Stimulated activated naive B cell treated with anti-CD40 and anti-IgM and Interleukin-4, amounts not matched to agents 10 μg/mL and 1 μg/mL and 100 μg/mL, for 72 hours (primary cell): ENCODE measurements at regions not wholly inside any gene's neighbourhood (a gene's known extent, or its start where the extent isn't known, plus 50 kb on each side); places are given as distances from the start of the nearest gene placed in this dataset.

Source experiments
- ATAC-seq, 2 donors: fragments of 150-1000 bp; cut with Tn5 transposase; replicated peaks; 2 replicates each; pipeline ENCODE4 v1.10.0; 2021; ENCODE audit warnings: moderate library complexity in 1 of 2
- DNase-seq: peaks from one replicate; pipeline ENCODE4 v3.0.0; 2021
- H3K27ac Mint-ChIP-seq: one replicate; pipeline ENCODE4 v1.8.0; 2022; ENCODE audit warnings: mild to moderate bottlenecking, mixed read lengths
- H3K27me3 Mint-ChIP-seq, 2 donors: one replicate each; pipeline ENCODE4 v1.8.0; 2022; ENCODE audit warnings: mixed read lengths in 2 of 2
- H3K36me3 Mint-ChIP-seq, 2 donors: one replicate each; pipeline ENCODE4 v1.8.0; 2022; ENCODE audit warnings: mixed read lengths in 2 of 2, mild to moderate bottlenecking in 1 of 2
- H3K4me1 Mint-ChIP-seq, 2 donors: one replicate each; pipeline ENCODE4 v1.8.0; 2022; ENCODE audit warnings: mixed read lengths in 2 of 2, mild to moderate bottlenecking in 1 of 2
- H3K4me3 Mint-ChIP-seq, 2 donors: one replicate each; pipeline ENCODE4 v1.8.0; 2022; ENCODE audit warnings: mild to moderate bottlenecking in 2 of 2, mixed read lengths in 2 of 2, moderate library complexity in 1 of 2
- H3K9me3 Mint-ChIP-seq, 2 donors: one replicate each; pipeline ENCODE4 v1.8.0; 2022; ENCODE audit warnings: mixed read lengths in 2 of 2, mild to moderate bottlenecking in 1 of 2

DNA sequence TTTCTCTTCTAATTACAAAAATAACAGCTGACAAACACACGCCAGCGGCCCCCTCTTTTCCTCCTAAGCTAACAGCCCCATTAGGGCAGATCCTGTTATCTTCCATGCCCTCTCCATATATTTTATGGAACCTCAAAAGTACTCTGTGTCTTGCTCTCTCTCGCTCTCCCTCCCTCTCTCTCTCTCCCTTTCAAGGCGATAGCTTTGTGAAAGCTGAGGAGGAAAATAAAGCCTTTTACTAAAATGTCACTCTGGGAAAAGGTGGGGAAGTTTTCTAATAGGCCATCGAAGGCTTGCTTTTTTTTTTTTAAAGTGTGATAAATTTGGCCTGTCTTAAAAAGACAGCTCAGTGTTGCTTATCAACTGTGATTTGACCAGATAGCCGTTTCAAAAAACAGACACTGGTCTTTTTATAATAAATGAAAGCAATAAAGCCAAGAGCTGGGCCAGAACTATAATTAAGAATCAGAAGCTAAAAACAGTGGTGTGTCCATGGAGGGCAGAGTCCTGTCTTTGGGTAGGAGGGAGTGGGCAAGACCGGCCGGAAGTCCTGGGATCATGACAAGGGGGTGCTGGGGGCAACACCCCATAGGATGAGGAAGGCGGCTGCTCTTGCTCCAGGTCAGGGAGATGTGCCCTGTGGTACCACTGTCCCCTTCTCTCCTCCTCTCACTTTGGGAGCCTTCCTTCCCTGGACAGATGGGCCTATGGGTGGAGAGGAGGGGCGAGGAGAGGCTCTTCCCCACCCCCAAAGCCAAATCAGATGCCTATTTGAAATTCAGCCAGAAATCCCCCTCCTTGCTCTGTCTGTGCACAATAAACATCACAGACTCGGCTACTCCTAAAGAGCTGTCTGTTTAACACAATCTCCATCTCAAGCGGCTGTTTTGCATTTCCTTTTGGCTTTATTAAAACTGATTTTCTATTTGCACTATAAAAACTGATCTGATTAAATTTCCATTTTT is 267.2 kb downstream of the BUD13 start:
- Mint-ChIP-seq H3K36me3 (no peaks in the 10 kb centered on the region), H3K27ac (no peak overlapping the region), H3K4me3 (no peak overlapping the region), H3K4me1 (no peaks in the 10 kb centered on the region), H3K9me3 (no peaks in the 10 kb centered on the region), H3K27me3 (peaks cover 53 to 60% of the 10 kb centered on the region in 2 donors)
- ATAC-seq, result no peak
- no peak for DNase-seq

DNA sequence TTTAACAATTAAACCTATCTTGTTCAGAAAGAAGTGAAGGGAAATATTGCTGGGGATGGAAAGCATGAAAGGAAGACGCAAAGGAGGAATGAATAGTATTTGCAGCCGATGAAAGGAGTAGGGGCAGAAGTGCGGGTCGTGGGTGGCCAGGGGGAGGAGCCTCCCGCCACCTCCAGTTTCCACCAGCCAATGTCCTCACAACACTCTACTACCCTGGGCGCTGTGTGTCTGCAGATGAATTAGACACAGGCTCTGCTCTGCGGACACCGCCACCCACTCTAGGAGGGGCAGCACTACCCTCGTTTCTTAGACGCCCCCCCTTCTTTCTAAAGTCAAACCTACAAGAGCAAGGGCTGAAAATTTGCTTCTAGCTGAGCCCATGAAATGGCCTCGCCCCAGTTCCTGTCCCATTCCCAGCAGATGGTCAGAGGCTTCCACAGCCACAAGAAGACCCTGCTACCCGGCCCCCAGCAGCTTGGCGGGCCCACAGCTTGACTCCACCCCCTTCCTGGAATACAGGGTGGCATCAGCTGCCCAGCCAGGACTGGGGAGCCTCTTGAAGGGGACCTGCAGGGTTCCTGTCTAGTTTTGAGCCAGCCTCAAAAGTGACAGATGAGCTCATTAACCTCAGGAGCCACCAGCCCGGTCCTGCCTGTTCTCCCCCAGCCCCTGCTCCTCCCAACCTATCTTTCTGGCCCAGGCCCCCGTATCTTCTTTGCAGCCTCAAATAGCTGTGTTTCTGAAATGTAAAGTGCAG is 268.1 kb downstream of the BUD13 start:
- Mint-ChIP-seq H3K4me3 (no peak overlapping the region), H3K27me3 (peaks cover 56 to 64% of the 10 kb centered on the region in 2 donors), H3K9me3 (no peaks in the 10 kb centered on the region), H3K27ac (no peak overlapping the region), H3K4me1 (no peaks in the 10 kb centered on the region), H3K36me3 (no peaks in the 10 kb centered on the region)
- DNase-seq, result no peak
- no peak for ATAC-seq

DNA sequence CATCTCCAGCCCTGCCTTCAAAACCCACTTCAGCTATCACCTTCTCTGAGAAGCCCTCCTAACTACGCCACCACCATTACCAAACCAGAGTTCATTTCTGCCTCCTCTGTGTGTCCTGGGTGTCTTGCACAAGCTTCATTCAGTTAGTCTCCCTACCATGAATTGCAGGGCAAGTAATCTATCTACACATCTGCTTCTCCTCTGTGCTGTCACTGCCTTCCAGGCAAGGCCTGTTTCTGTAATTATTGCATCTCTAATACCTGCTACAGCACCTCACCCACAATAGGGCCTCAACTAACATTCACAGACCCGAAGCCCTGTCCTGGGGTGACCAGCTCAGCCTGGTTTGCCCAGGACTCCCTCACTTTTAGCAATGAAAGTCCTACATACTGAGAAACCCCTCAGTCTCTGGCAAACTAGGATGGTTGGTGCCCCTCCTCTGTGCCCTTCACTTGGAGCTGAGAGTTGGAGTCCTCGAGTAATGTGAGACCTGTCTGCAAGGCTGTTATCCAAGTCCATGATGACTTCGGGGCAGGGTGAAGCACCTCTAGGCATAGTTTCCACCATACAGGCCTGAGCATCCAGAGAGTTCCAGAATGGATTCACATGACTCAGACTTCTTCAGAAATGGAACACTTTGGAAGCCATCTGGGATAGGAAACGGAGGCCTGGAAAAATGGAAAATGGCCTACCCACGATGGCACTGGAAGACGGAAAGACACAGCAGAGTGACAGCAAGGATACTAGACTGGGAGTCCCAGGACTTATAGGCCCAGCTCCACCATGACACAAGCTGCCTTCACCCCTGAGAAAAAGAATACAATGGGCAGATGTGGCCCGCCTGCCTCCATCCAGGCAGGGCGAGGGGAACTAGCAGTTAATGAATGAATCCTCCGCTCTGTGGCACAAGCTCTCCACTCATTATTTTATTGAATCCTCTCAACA is 269.3 kb downstream of the BUD13 start:
- no peak overlapping the region for H3K27ac Mint-ChIP-seq
- H3K27me3 Mint-ChIP-seq, result peaks cover 52 to 64% of the 10 kb centered on the region in 2 donors
- H3K4me1 Mint-ChIP-seq, result no peaks in the 10 kb centered on the region
- no peaks in the 10 kb centered on the region for H3K9me3 Mint-ChIP-seq
- ATAC-seq (no peak), DNase-seq (no peak)
- no peaks in the 10 kb centered on the region for H3K36me3 Mint-ChIP-seq
- no peak overlapping the region for H3K4me3 Mint-ChIP-seq

DNA sequence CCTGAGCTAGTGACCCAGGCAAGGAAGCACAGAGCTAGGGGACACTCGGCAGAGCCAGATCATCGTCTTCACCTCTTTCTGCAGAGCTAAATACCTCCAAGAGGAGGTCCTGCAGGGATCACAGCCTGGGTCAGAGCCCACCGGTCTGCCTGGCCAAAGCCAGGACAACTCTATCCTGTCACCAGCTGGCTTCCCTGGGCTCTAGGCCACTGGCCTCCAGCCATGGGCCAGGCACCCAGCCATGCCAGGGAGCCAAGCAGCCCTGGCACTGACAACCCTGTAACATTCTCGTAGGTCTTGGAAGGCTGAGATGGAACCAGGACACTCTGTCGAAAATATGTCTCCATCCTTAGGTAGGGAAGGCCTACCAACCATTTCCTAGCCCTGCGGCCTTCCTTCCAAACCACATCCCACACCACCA is 270.1 kb downstream of the BUD13 start:
- peaks cover 48 to 62% of the 10 kb centered on the region in 2 donors for H3K27me3 Mint-ChIP-seq
- H3K4me1 Mint-ChIP-seq, result no peaks in the 10 kb centered on the region
- H3K36me3 Mint-ChIP-seq, result no peaks in the 10 kb centered on the region
- no peak for ATAC-seq
- DNase-seq, result no peak
- H3K27ac Mint-ChIP-seq, result no peak overlapping the region
- H3K9me3 Mint-ChIP-seq, result no peaks in the 10 kb centered on the region
- H3K4me3 Mint-ChIP-seq, result no peak overlapping the region

DNA sequence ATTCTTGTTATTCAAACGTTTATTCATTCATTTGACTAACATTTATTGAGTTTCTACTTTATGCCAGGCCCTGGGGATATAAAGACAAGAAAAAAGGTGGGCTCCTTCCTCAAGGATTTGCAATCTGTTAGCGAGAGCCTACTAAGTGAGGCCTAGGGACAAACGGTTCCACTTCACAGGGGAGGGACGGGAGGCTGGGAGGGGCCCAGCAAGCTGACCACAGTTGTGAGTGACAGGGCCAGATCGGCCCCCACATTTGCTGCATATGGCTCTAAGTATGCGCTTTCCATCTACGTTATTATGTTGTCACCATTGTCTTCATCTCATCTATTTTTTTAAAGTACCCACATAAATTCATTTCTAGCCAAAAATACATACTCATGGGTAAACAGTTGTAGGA is 271.1 kb downstream of the BUD13 start:
- no peak overlapping the region for H3K4me3 Mint-ChIP-seq
- no peaks in the 10 kb centered on the region for H3K9me3 Mint-ChIP-seq
- peaks cover 46 to 62% of the 10 kb centered on the region in 2 donors for H3K27me3 Mint-ChIP-seq

DNA sequence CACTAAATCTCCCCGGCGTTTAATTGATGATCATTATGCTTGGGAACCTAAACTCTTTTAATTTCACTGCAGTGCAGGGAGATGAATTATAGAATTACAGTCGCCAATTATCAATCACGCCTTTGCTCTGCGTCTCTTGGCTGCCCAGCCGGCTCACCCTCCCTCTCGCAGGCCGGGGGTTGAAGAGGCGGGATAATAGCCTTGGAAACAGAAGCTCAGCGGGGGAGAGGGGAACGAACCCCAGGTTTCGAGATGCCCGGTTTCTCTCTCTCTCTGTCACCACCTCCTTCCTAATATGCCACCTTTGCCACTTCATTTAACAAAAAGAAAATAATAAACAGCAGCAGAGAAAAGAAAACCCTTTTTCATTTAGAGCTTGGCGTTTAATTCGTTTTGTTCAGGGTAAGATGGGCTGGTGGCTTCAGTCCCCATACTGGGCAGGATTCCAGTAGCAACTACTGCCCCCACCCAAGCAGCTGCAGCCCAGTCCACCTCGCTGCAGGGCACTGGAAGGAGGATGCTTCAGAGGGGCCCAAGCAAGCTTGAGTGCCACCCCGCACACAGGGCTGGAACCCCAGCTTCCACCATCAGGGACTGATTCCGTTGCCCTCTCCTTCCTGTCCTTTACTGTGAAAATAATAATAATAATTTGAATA is 271.7 kb downstream of the BUD13 start:
- Mint-ChIP-seq H3K9me3 (no peaks in the 10 kb centered on the region), H3K36me3 (no peaks in the 10 kb centered on the region), H3K4me3 (no peak overlapping the region), H3K4me1 (no peaks in the 10 kb centered on the region), H3K27me3 (peaks cover 42 to 62% of the 10 kb centered on the region in 2 donors), H3K27ac (no peak overlapping the region)
- DNase-seq, result no peak
- no peak for ATAC-seq

More for the DNA sequence above, 271.1 kb downstream of the BUD13 start:
- Mint-ChIP-seq H3K27ac (no peak overlapping the region), H3K36me3 (no peaks in the 10 kb centered on the region), H3K4me1 (no peaks in the 10 kb centered on the region)
- no peak for DNase-seq
- ATAC-seq, result no peak

DNA sequence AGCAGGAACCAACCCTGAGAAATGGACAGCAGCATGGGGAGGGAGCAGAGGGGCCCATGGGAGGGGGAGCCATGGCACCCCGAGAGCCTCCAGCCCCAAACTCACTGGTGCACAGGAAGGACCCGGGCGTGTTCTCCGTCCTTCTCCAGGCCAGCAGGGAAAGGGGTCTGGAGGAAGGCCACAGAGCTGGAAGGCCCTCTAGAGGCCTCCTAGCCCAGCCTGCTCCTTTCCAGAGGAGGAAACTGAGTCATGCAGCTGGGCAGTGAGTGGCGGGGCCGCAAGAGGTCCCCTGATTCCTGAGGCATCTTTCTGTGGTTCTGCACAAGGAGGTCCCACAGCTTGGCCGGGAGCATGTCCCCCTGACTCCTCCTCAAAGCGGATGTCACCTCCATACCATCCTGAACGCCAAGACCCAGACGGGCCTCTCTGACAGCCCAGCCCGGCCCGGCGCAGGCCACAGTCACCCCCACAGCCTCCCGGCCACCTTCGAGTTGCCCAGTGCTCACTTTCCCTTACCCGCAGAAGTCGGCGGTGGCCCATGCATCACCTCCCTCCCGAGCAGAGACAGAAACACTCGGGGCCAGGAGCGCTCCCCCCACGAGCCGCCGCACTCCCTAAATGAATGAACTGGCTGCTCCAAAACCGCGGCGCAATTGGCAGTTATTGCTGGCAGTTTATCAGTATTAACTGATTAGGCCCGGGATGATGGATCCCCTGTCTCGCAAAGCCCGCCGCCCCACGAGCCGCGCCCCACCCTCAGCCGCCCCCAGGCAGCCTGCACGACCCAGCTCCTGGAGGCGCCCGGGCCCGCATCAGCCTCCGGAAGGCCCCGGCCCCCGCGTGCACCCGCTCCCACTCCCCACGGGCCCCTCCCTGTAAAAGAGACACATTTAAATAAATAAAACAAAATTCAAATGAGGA is 272.5 kb downstream of the BUD13 start:
- DNase-seq (no peak), ATAC-seq (no peak)
- Mint-ChIP-seq H3K36me3 (no peaks in the 10 kb centered on the region), H3K27ac (no peak overlapping the region), H3K9me3 (no peaks in the 10 kb centered on the region), H3K4me3 (no peak overlapping the region), H3K4me1 (no peaks in the 10 kb centered on the region), H3K27me3 (peaks cover 38 to 59% of the 10 kb centered on the region in 2 donors)

DNA sequence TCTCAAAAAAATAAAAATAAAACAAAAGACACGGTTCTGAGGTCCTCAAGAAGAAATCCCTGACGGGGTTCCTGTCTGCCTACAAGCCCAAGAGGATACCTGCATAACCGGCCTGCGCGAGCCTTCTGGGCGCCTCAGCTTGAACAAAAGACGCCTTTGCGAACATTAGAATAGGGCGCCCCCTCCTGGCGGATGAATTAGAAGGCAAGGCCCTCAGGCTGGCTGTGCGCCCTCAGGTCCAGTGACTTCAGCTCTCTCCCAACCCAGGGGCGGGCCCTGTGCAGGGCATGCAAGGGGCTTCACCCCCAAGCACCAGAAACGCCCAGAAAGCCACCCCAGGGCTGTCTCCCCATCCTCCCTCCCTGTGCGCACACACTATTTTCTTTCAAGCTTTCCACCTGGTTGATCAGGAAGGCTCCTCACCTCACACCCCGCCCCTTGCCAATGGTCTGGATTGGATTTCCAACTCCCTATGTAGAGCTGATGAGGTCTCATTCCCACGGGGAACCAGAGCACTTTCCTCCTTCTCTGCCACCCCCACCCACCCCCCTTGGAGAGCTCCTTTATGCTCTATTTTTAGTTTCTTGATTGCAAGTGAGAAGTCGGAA is 273.3 kb downstream of the BUD13 start:
- no peak overlapping the region for H3K4me3 Mint-ChIP-seq
- DNase-seq (peak; percentile 20), ATAC-seq (peak; percentile 60 to 67)
- H3K9me3 Mint-ChIP-seq, result no peaks in the 10 kb centered on the region
- peaks cover 32 to 53% of the 10 kb centered on the region in 2 donors for H3K27me3 Mint-ChIP-seq
- no peaks in the 10 kb centered on the region for H3K36me3 Mint-ChIP-seq
- no peak overlapping the region for H3K27ac Mint-ChIP-seq
- H3K4me1 Mint-ChIP-seq, result no peaks in the 10 kb centered on the region

DNA sequence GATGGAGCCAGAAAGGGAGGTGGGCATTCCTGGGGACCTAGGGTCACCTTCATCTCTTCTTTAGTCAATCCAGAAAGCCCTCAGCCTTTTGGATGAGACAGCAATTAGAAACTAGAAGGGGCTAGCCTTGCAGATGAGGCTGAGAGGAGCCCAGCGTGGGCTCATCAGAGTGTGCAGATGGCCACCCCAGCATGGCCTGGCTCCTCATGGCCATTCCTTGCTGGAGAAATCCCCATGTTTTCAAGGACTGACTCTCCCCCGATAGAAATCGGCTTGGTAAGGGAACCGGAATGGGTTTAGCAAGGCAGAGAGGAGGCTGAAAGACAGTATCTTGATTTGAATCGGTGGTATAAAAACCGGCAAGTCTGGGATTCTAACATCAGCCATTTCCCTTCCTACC is 274.6 kb downstream of the BUD13 start:
- peaks cover 21 to 44% of the 10 kb centered on the region in 2 donors for H3K27me3 Mint-ChIP-seq

DNA sequence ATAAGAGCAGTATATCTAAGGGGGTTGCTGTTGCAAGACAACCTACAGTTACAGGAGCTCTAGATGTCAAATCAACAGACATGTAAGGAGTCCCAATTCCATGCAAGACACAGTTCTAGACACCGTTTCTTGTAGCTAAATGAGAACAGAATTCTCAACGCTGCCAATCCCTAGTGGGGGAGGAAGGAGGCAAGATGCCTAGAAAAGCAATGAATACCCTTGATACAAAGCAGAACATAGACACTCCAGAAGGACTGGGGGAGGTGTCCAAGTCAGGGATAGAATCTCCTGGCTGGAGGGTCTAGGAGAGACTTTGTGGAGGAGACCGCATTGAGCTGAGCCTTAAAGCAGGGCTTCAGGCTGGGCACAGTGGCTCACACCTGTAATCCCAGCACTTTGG is 280.2 kb downstream of the BUD13 start:
- ATAC-seq (no peak), DNase-seq (no peak)
- no peaks in the 10 kb centered on the region for H3K4me1 Mint-ChIP-seq
- no peaks in the 10 kb centered on the region for H3K9me3 Mint-ChIP-seq
- H3K36me3 Mint-ChIP-seq, result no peaks in the 10 kb centered on the region
- no peak overlapping the region for H3K27ac Mint-ChIP-seq
- no peak overlapping the region for H3K4me3 Mint-ChIP-seq
- H3K27me3 Mint-ChIP-seq, result peaks cover 7 to 25% of the 10 kb centered on the region in 2 donors

More for the DNA sequence above, 274.6 kb downstream of the BUD13 start:
- Mint-ChIP-seq H3K27ac (no peak overlapping the region), H3K4me1 (no peaks in the 10 kb centered on the region), H3K36me3 (no peaks in the 10 kb centered on the region), H3K9me3 (no peaks in the 10 kb centered on the region), H3K4me3 (no peak overlapping the region)
- ATAC-seq (no peak), DNase-seq (no peak)

DNA sequence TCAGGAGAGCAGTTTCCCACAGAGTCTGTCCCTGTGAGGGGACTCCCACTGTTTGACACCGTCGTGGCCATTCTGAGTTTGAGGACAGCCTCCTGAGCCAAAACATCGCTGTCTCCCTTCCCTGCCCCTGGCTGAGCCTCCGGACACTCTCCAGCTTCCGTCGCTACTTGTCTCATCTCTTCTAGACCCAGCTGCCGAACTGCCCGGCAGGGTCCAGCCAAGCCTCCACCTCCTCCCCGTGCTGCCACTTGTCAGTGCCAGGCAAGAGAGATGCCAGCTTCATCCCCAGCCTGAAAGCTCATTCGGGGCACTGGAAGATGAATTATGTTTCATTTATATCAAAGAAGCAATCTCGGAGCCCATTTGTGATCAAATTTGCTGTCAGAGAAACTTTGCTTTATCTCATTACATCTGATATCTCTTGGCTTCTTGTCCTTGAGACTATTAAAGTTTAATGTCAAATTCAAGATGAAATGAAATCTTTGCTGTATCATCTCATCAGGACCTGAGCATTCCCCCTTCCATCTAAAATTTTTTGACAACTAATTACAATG is 283.9 kb downstream of the BUD13 start:
- H3K27ac Mint-ChIP-seq, result no peak overlapping the region
- H3K4me3 Mint-ChIP-seq, result no peak overlapping the region
- H3K36me3 Mint-ChIP-seq, result no peaks in the 10 kb centered on the region
- no peak for ATAC-seq
- no peak for DNase-seq
- peaks cover 18 to 35% of the 10 kb centered on the region in 2 donors for H3K27me3 Mint-ChIP-seq
- no peaks in the 10 kb centered on the region for H3K9me3 Mint-ChIP-seq
- H3K4me1 Mint-ChIP-seq, result no peaks in the 10 kb centered on the region

DNA sequence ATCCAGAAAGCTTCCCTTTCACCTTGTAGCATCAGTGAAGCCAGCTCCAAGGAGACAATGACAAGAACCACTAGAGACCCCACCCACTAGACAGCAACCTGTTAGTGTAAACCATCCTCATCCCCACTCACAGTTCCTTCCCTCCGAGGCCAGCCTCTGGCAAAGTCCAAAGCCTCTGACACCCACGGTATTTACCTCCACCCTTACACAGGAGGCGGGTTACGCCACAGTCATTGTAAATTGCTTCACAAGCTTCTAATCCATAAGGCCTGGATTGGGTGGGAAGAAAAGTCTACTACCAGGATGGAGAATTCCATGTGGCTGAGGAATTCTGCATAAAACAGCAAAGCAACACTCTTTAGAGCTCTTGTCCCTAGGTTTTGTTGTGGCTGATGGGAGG is 287.4 kb downstream of the BUD13 start:
- H3K27ac Mint-ChIP-seq, result no peak overlapping the region
- no peak for DNase-seq
- peaks cover 18 to 27% of the 10 kb centered on the region in 2 donors for H3K27me3 Mint-ChIP-seq
- H3K4me3 Mint-ChIP-seq, result no peak overlapping the region
- no peaks in the 10 kb centered on the region for H3K36me3 Mint-ChIP-seq
- no peak for ATAC-seq
- H3K4me1 Mint-ChIP-seq, result no peaks in the 10 kb centered on the region
- H3K9me3 Mint-ChIP-seq, result no peaks in the 10 kb centered on the region
